GM23248 (cell line): ENCODE measurements at regions not wholly inside any gene's neighbourhood (a gene's known extent, or its start where the extent isn't known, plus 50 kb on each side); places are given as distances from the start of the nearest gene placed in this dataset.

Experiments
- EZH2 ChIP-seq: fragments of 200-600 bp; sonication (generic); IDR thresholded peaks from 2 replicates; pipeline ENCODE4 v1.6.1; 2018; ENCODE audit warnings: antibody characterized with exemption, mild to moderate bottlenecking; ENCODE audit not compliant: insufficient read depth, poor library complexity, severe bottlenecking
- EZH2phosphoT487 ChIP-seq: fragments of 200-600 bp; sonication (generic); IDR thresholded peaks from 2 replicates; pipeline ENCODE4 v1.6.1; 2018; ENCODE audit warnings: antibody characterized with exemption, moderate library complexity, mild to moderate bottlenecking, low read depth; ENCODE audit not compliant: insufficient read depth

GRCh38 chr7:41809529-41809939, 106.6 kb upstream of the INHBA start:
- TF ChIP-seq EZH2 (no peak), EZH2phosphoT487 (no peak)
